HG03354 (cell line): ENCODE measurements at regions not wholly inside any gene's neighbourhood (a gene's known extent, or its start where the extent isn't known, plus 50 kb on each side); places are given as distances from the start of the nearest gene placed in this dataset.

Source experiments
- ATAC-seq: cut with Tn5 transposase; IDR thresholded peaks from one replicate; pipeline ENCODE4 v1.9.1; 2021; ENCODE audit warnings: mild to moderate bottlenecking; ENCODE audit not compliant: unreplicated experiment, poor library complexity, severe bottlenecking

DNA sequence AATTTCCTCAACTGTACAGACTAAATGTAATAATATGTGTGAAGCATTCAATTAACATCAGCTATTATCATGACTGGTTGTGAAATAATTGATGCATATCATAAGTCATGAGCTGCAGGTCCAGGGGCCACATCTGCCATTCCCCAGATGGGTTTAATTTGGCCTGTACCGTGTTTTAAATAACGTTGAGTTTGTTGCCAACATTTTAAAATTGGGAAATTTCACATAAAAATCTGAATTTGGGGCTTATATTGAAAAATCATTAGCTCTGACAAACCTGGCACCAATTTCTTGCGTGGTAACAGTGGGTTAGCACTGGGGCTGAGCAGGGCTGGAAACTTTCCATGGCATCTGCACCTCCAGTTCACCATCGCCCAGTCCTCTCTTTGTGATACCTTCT lies 193.9 kb downstream of the SNX19 start:
- ATAC-seq, result no peak

DNA sequence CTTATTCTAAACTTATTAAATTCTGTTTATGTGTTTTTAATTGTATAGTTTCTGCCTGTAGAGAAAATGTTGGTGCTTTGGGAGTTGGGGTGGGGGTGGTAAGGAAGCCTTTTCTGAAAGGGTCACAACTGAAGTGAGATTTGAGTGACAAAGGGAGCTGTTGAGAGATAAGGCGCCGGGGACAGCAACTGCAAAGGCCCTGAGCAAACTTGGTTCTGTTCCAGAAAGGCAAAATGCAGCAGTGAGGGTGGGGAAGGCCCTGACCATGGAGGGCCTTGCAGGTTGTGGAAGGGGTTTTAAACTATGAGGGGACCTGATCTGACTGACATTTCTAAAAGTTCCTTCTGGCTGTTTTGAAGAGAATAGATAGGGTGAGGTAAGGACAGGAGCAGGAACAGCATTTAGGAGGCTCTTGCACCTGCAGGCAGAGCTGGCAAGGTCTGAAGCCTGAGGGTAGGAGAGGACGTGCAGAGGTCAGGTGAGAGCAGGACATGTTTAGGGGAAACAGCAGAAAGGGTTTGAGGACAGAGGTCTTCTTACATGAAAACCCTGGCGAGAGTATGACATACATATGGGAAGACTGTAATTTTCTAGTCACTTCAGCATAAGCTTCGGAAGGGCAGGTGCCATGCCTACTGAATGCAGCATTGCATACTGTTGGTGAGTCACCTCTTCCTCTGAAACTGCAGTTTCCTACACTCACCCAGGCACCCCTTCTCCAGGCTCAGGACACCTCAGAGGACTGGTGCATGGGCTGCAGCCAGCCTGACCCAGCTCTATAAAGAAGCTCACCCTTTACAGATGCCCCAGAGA lies 190.7 kb downstream of the SNX19 start:
- no peak for ATAC-seq

DNA sequence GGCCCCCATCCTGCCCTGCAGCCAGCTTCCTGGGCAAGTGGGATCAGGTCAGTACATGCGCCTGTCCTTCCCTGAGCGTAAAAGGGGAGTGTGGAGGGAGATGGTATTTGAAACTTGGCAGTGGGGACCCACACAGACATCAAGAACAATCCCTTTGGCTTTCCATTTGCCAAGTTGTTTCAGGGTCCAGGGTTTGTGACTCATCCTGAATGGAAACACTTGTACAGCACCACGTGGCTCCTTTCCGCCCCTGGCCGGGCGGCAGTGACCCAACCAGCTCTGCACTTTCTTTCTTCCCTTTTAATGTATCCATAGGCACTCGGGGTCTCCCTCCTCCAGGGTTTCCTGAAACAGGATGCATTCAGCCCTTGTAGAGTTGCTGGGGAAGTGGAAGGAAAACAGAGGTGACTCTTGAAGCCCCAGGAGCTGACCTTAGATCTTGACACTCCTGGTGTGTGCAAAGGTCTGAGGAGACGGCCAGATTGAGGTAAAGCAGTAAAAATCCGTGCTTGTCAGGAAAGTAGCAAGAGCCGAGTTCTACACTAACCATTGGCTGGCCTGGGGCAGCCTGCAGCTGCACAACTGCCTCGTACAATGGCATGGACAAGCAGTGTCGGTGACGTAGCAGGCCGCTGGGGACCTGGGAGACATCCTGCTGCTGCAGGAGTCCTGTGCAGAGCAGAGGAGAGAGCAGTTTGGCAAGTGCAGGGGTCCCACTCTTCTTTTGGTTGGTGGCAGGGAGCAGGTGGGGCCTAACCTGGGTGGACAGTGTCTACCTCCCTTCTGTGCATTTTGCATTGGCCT lies 189.8 kb downstream of the SNX19 start:
- ATAC-seq, result no peak

DNA sequence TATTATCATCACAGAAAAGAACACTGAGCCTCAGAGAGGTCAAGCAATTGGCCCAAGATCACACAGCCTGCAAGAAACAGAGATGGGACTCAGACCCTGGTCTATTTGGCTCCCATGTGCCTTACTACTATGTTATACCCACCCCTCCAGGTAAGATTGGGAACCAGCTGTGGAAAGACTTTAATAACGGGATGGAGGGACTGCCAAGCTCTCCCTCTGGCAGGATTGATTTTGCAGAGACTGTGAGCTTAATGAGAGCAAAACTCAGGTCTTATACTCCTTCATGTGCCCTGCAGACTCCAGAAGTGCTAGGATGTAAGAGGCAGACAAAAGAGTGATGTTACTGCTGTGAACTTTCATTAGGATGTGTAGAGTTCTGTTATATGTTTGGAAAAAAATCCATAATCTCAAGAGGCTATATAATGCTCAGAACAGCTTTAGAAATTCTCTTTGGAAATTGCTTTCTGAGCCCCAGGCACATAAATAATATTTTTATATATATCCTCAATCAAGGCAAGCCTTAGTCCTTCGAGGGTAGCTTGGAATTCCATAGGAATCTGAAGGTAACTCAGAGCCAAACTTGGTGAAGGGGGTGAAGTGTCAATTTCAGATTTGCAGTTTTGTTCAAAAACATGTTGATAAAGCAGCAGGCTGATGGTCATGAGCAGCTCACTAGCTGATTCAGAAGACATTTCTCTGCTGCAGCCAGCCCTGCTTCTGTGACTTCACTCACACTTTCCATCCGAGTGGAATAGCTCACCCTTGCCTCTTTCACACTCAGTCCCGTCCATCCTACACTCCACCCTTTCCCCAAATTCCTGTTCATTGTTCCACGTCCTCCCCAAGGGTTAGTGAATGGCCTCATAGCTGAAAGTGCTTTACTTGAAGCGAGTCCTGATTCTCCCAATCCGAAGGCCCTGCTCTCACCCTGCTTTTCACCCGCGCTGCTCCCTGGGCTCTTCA lies 188.8 kb downstream of the SNX19 start:
- no peak for ATAC-seq

DNA sequence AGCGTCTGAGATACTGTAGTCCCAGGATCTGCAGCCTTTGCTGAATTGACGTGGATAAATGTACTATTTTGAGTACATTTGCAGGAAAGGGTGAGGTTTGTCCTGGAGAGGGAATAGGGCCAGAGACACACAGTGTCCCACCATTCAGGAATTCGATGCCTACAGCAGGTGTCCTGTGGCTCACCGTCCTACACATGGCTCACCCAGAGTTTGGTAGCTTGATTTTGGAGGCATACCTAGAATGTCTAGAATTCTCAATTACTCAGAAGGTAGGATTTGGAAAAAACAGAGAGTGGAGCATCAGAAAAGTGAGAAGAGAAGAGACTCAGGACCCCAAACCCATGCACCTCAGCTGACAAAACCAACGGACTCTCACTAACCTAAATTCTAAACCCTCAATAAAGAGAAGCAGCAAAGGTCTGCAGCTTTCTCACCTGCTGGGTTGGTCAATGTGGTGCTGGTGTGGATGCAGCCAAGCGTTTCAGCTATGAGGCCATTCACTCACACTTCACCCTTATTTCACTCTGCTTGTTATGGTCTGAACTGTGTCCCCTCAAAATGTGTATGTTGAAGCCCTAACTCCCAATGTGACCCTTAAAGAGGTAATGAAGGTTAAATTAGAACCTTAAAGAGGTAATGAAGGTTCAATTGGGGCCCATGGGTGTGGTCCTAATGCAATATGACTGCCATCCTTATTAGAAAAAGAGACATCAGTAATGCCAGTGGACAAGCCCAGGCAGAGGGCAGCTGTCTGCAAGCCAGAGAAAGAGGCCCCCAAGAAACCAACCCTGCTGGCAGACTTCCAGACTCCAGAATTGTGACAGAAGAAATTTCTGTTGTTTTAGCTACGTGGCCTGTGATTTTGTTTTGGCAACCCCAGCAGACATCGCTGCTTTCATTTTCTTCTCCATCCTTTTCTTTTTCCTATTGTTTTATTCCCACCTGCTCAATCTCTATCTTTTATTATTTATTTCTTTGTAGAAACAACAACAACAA lies 187.8 kb downstream of the SNX19 start:
- ATAC-seq, result no peak

DNA sequence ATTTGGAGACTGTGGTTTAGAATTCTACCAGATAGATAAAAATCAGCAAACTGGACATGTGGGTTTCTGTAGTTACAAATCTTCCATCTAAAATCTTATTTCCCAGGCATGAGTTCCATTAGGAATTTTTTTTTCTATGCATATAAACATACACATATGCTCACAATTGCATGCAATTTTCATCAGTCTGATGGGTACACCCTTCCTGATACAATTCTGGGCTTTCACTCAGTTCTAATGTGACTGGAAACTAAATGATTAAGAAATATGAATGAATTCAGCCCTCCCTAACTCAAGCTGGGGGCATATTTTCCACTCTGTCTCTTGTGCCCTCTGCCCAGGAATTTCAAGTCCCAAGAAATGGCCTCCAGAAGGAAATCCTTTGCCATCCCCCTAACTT lies 187.1 kb downstream of the SNX19 start:
- ATAC-seq, result no peak

DNA sequence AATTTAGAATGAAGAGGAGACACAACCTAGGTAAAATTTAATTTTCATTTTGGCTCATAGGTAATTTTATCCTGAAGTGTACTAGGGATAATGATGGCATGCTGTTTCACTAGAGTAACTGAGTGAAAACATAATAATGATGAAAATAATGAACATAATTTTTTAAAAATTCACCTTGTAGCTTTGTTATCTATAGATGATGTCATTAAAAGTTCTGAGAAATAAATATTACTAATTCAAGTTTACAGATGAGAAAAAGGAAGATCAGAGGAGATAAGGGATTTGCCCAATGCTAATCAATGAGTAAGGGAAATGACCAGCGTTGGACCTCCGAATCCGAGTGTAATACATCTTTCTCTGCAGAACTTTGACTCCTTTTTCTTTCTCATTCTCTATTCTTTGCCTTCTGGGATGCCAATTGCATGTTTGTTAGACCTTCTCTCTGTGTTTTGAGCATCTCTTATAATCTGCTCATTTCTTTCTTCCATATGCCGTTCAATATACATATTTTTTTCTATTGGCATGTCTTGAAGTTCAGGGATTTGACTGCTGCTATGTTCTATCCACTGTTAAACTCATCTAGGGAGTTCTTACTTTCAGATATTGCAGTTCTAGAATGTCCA lies 186.5 kb downstream of the SNX19 start:
- ATAC-seq, result no peak

DNA sequence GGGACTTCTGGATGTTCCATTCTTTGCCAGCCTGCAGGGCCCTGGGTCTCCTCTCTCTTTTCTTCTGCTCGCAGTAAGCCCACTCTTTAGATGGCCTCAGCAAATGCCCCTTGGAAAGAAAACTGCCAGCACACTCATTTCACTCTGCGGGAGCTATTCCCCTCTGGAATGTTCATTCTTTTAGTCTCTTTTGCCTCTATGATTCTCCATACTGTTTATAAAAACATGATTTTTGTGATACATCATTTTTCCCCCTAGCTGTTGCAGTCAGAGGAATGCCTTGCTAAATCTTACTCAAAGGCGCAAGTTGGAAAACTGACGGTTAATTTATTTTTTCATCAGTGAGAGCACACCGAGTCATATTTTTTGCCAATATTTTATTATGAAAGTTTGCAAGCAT lies 184.9 kb downstream of the SNX19 start:
- ATAC-seq, result no peak

DNA sequence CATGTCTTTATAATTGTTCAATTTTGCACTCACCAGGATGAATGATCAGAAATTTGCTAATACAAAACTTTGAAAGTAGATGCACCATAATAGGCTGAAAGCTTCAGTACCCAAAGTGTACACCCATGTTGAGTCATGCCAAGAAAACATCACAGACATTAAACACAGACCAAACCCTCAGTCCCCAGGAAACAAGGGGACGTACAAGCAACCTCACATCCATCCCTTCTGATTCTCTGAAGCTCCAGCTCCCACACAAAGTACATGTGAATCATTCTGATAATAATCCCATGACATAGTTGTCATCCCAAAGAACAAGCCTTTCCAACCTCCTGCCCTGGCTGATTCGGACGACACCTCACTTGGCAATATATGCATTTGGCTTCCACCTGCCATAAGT lies 183.8 kb downstream of the SNX19 start:
- no peak for ATAC-seq

DNA sequence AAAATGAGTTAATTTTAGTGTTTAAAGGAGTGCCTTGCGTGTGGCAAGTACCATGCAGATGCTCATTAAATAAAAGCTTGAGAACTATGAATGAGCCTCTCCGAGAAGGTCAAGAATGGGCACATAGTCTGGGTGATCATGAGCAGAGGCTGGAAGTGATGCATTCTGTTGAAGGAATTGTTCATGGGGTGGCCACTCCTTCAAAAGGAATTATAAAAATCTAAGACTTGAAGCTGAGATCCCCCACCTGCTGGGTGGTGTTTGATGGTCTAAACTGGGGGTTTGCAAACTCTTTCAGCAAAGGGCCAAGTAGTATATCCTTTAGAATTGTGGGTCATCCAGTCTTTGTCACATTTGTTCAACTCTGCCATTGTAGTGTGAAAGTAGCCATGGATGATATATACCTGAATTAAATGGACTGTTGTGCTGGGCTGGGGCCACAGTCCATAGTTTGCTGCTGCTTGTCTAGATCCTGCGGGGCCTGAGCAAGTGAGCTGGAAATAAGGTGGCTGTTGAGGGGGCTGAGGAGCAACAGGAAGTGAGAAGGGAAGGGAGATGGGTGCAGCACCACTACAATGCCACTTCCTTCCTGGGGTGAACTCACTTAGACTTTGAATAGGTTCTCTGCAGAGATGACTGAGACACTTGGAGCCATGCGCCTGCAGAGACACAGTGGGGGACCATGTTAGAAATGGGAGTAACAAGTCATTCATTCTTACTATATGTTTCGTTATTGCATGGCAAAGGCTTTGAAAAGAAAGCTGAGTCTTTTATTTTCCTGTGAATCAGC lies 179.0 kb downstream of the SNX19 start:
- ATAC-seq, result no peak

DNA sequence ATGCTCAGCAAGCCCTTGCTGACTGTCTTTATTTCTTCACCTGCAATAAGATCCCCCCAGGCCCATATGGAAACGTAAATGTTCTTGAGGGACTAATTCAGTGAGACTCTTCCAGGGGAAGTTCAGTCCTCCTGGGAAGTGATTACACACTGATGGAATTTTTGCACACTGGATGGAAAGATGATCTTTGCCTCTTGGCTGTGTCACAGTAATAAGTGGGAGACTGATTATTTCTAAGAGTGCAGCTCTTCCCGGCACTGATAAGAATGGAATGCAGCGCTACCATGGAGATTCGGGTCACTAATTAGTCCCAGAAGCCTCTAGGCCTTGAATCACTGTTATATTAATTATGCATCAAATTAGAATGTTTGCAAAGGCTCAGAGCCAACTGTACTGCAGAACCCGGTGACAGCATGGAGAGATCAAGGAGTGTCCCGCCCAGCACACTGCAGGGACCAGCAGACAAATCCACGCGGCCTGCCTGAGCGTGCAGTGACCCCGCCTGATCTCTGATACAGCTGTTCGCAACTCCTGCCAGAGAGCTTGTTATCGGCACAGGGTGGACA lies 178.3 kb downstream of the SNX19 start:
- no peak for ATAC-seq

DNA sequence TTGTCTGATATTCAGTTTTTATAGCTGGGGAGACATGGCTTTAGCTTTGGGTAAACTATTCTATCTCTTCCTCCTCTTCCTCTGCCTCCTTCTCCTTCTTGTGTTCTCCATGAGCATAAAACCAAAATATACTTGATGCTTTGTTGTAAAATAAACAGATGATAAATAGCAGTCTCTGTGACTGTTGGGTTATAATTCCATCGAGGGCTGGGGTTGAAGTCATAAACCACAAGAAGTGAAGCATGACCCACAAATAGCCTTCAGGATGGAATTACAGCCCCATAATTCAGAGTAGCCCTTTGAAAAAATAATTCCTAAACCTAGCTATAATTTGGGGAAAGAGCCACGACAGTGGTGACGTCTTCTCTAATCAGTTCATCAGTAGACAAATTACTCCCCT lies 177.7 kb downstream of the SNX19 start:
- ATAC-seq, result no peak

DNA sequence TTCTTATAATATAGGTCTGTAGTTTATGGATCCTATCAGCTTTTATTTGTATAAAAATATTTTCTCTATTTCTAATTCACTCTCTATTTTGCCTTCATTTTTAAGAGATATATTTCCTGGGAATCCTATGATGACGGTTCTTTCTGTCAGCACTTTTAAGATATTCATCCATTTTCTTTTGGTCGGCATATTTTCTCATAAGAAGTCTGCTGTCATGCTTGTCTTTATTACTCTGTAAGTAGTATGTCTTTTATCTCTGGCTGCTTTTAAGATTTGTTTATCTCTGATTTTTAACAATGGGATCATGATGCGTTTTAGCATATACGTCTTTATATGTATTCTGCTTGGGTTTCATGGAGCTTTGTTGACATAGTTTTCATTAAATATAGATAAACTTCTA lies 175.5 kb downstream of the SNX19 start:
- ATAC-seq, result no peak

DNA sequence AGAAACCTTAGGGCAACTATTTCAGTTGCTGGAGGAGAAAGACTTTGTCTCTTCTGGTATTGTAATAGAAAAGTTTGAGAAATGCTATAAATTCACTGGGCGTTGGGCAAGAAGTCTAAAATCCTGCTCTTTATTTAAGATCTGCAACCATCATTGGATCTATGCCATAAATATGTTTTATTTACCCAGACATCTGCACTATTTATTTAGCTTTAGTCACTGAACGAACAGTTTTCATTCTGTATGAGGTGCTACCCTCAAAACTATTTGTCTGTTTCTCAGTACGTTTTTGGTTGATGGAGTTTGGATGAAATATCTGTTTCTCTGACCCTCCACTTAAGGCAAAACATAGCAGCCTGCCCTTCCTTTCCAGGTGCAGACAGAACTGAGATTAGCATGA lies 171.5 kb downstream of the SNX19 start:
- no peak for ATAC-seq

DNA sequence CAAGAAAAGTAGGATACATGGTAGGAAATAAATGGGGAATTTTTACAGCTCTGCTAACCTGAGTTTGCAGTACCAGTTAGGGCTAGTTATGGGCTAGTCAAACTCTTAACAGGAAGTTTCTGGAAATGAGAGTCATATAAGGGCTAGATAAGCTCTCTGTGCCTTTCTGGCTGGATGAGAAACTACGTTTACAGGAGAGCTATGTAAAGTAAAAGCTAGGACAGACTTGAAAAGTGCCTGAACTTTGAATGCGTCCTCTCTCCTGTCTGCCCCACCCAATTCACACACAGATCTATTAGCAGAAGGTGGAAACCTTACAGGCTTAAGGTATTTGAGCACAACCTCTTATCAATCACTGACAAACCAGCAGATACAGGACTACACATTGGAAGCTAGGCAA lies 167.1 kb downstream of the SNX19 start:
- no peak for ATAC-seq

DNA sequence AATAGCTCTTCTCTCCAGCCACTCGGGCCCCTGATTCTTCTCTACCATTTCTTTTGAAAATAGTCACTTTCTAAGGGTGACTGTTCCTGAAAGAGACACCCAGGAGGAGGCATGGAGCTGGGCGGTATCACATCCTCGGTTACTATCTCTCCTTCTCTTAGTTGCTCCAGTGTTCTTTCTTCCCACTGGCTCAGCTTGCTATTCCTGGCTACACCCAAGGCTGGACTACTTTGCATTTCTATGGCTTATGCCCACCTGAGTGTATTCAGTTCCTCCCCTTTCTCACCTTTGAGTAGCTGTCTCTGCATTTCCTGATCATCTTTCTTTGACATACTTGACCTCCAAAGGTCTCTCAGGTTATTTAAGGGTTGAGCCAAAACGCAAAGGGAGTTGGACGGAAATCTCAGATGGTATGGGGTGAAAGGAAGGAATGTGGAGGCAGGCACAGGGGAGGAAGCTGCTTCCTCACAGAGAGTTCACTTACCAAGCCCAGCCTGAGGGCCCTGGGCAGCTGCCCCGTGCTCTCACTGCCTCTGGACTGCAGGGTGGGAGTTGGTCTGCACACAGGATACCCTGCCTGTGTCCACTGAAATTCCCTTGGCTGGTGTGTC lies 155.7 kb downstream of the SNX19 start:
- no peak for ATAC-seq

DNA sequence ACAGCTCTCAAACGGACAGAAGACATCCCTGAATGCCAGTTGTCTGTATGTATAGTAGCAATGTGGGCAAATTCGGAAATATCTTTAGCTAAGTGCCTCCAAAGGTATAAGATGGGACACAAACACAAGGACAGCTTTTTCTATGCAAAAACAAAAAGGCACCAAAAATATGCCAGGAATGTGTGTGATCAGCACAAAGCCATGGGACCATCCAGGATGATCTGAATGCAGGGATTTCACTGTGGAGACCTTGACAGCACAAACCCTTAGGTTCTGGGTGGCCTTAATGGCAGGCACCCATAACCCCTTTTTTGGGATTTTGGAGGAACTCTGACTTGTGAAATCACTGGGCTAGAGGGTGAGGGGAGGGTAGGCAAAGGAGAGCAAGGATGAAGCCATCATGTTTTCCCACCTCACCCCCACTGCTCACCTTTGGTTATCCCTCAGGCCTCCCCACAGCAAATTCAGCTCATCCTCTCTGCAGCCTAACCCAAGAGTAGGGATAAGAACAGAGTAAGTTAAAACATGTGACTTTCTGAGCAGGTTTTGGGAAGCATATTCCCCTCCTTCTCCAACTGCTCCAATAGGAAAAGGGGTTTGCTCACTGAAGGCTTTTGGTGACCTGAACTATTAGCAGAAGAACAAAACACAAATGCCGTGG lies 154.6 kb downstream of the SNX19 start:
- no peak for ATAC-seq
